LoVo (cell line): ENCODE measurements at regions not wholly inside any gene's neighbourhood (a gene's known extent, or its start where the extent isn't known, plus 50 kb on each side); places are given as distances from the start of the nearest gene placed in this dataset.
"Not testable (repeated sequence)": the region's sequence is repeated elsewhere in the genome, so short reads cannot be mapped to it uniquely, and the experiment has no call there.

Experiments
- DNase-seq: peaks from one replicate; pipeline ENCODE4 v3.0.0-alpha.2; 2016; ENCODE audit warnings: low spot score

DNA sequence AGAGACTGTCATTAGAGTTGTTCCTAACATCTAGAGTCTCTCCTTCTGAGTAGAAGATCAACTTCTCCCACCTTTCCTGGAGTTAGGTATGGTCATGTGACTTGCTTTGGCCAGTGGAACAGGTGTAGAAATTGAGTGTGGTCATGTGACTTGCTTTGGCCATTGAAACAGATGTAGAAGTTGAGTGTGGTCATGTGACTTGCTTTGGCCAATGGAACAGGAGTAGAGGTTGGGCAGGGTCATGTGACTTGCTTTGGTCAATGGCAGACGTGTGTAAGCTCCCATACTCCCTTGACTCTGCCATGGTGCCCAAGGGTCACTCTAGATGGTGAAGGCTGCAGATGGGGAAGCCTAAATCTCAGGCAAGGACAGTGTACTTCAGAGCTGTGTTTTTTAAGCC lies 306.0 kb downstream of the NPHP4 start:
- no peak for DNase-seq

GRCh38 chr1:5685446-5686040 lies 306.7 kb downstream of the NPHP4 start:
- DNase-seq: no peak

- no peak for DNase-seq
Observed at GRCh38 chr1:5684791-5685190, 307.4 kb downstream of the NPHP4 start.

DNA sequence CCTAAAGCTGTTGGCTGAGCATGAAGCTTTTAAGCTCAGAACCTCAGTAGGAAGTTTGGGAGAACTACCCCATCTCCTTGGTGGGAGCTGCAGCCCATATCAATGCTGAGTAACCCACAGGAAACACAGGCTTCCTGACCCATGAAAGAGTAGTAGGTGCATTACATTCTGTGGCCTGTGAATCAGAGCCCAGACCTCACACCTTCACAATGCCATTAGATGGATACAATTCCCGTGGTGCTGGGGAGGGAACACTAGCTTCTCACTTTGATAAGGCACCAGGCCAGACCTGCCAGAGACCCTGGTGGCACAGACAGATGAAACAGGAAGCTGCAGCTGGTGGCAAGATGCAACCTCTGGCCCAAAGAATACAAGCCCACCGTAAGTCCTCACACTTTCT lies 308.8 kb downstream of the NPHP4 start:
- no peak for DNase-seq

DNA sequence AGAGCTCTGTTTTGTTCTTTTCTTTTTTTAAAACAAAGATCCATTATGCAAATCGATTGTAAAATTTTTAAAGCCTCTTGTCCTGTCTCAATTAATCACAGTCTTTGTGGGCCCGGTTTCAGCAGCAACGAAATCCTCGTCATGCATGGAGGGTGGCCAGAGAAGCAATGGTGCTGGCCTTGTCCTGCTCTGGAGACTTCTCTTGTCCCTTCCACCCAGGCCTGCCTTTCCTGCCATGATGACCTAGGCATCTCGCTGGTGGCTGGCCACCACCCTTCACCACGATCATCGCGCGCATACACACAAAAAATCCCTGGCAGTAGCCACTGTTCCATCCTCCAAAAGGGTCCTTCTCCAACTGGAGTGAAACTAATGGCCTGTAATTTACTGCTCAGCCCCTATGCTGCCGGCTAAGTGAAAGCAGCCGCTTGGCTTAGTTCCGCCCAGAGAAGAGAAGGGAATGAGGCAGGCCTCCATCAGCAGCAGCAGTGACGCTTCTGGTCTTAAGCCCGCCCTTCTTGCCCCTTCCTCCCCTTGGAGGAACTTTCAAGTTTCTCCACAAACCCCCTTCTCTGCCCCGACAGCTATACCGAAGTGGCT lies 309.5 kb downstream of the NPHP4 start:
- DNase-seq: no peak

- DNase-seq: no peak
Observed at GRCh38 chr1:5681654-5682053, 310.6 kb downstream of the NPHP4 start.

- DNase-seq: no peak
Observed at GRCh38 chr1:5680600-5680999, 311.6 kb downstream of the NPHP4 start.

DNA sequence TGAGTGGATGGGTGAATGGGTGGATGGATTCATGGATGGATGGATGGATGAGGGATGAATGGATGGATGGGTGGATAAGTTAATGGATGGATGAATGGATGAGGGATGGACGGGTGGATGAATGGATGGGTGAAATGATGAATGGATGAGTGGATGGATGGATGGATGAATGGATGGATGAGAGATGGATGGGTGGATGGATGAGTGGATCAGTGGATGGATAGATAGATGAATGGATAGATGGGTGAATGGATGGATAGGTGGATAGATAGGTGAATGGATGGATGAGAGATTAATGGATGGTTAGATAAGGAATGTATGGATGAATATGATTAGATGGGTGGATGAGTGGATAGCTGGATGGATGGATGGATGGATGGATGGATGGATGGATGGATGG lies 313.5 kb downstream of the NPHP4 start:
- no peak for DNase-seq

DNA sequence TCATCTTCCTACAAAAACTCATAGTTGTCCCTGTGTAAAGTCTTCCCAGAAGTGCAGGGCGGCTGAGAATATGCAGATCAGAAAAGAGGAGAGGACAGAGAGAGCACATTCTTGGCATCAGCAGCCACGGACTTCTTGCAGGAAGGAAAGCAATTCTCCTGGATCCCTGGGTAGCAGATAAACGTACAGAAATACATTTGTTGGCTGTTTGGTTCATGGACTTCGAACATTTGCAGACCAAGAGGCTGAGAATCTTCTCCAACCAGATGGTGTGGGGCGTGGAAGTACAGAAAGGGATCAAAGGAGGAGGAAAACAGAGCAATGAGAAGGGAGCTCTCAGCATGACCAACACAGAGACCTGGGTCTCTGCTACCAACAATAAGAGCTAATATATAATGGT lies 319.9 kb downstream of the NPHP4 start:
- not testable (repeated sequence) for DNase-seq

DNA sequence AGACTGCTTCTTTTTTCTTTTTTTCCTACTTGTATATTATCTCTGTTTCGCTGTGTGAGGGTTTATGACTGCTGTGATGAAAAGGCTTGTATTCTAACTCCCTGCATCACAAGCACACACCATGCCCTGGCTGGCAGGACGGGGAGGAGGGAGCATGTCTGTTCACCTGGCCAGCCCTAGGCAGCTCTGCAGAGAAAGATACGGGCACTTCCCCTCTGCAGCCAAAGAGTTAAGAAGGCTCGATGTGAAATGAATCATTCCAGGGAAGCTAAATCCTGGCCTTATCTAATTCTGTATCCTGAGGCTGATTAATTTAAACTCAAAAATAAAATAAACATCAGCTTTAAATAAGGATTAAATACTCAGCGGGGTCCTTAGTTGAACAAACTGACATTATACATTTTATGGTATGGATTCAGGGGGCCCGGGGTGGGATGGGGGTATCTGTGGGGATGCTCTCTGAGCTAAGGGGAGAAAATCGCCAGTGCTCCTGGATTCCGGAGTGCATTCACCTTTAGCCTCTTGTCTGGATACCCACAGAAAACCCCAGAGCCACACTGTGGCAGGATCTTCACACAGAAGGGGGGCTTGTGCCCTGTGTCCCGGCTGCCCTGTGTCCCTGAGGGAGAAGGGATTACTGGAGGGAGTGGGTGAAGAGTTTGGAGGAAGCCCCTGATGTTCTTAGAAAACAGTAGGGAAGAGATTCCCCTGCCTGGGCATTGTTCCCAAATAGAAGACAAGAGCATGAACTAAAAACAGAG lies 321.5 kb downstream of the NPHP4 start:
- DNase-seq: no peak

GRCh38 chr1:5667513-5668325 lies 324.5 kb downstream of the NPHP4 start:
- DNase-seq: no peak

GRCh38 chr1:5664906-5665875 lies 327.0 kb downstream of the NPHP4 start:
- no peak for DNase-seq

- no peak for DNase-seq
Observed at GRCh38 chr1:5664081-5664768, 328.0 kb downstream of the NPHP4 start.

GRCh38 chr1:5662744-5663126 lies 329.5 kb downstream of the NPHP4 start:
- no peak for DNase-seq

GRCh38 chr1:5662086-5662743 lies 330.0 kb downstream of the NPHP4 start:
- DNase-seq: no peak

- DNase-seq: no peak
Observed at GRCh38 chr1:5661196-5662085, 330.8 kb downstream of the NPHP4 start.

- no peak for DNase-seq
Observed at GRCh38 chr1:5660141-5660935, 331.9 kb downstream of the NPHP4 start.

GRCh38 chr1:5659606-5660005 lies 332.6 kb downstream of the NPHP4 start:
- no peak for DNase-seq
